ENCODE measurements at regions not wholly inside any gene's neighbourhood (a gene's known extent, or its start where the extent isn't known, plus 50 kb on each side); places are given as distances from the start of the nearest gene placed in this dataset.
"Not testable (repeated sequence)": the region's sequence is repeated elsewhere in the genome, so short reads cannot be mapped to it uniquely, and the experiment has no call there.

- not testable (repeated sequence) for TF ChIP-seq EZH2 (IDR thresholded peaks at IDR 0.05; ENCODE audit: low read length, missing control alignments)
- TF ChIP-seq, protein P1, sequence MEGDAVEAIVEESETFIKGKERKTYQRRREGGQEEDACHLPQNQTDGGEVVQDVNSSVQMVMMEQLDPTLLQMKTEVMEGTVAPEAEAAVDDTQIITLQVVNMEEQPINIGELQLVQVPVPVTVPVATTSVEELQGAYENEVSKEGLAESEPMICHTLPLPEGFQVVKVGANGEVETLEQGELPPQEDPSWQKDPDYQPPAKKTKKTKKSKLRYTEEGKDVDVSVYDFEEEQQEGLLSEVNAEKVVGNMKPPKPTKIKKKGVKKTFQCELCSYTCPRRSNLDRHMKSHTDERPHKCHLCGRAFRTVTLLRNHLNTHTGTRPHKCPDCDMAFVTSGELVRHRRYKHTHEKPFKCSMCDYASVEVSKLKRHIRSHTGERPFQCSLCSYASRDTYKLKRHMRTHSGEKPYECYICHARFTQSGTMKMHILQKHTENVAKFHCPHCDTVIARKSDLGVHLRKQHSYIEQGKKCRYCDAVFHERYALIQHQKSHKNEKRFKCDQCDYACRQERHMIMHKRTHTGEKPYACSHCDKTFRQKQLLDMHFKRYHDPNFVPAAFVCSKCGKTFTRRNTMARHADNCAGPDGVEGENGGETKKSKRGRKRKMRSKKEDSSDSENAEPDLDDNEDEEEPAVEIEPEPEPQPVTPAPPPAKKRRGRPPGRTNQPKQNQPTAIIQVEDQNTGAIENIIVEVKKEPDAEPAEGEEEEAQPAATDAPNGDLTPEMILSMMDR (conservative IDR thresholded peaks at IDR 0.05 in 1 of 2, IDR thresholded peaks at IDR 0.05 in 1 of 2; ENCODE audit: low read depth in 1 of 2, low read length in 2 of 2): not testable (repeated sequence)
These were observed 591.7 kb downstream of the TRIB2 start for GRCh38 chr2:13308478-13308805.
